ENCODE measurements at regions not wholly inside any gene's neighbourhood (a gene's known extent, or its start where the extent isn't known, plus 50 kb on each side); places are given as distances from the start of the nearest gene placed in this dataset.
"Not testable (repeated sequence)": the region's sequence is repeated elsewhere in the genome, so short reads cannot be mapped to it uniquely, and the experiment has no call there.

DNA sequence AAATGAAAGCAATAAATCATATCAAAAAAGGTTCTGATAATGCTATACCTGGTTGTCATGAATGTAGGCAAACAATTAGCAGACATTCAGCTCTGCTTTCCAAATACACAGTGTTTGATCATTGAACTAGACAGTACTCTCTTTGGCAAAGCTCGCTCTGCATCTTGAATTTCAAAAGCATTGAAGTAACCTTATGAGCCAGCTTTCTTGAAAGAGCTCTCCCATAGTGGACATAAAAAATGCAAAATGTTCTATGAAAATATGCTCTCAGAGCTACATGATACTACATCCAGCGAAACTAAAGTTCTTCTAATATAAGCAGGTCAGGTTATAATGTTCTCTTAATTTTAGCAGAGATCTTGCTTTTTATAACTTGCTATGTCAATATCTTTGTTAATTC lies 533.4 kb downstream of the CSNK1G3 start:
- DNase-seq: no peak

DNA sequence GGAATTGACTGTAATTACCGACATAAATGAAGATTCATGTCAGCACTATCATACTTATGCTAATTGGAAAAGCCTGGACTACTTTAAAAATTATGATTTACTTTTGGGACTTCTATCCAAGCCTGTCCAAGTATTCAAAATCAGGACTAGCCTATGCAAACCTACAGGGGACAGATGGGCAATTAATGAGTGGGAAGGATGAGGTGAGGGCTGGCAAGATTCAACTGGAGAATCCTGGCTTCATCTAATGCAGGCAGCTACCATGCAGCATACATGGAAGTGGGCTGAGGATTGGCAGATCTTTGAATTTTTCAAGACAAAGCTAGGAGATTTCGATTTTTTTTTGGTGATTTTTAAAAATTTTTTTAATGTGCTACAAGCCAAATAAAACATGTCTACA lies 532.6 kb downstream of the CSNK1G3 start:
- DNase-seq: no peak

DNA sequence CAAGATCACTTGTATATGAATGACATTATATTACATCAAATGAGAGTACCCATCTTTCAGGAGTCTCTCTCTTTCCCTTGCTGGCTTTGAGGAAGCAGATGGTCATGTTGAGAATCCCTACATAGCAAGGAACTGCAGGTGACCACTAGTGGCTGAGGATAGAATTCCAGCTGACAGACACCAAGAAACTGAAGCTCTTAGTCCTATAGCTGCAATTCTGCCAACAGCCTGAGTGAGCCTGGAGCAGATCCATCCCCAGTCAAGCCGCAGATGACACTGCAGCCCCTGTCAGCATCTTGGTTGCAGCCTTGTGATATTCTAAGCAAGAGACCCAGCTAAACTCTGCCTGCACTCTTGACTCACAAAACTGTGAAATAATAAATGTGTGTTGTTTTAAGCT lies 531.5 kb downstream of the CSNK1G3 start:
- DNase-seq: no peak

DNA sequence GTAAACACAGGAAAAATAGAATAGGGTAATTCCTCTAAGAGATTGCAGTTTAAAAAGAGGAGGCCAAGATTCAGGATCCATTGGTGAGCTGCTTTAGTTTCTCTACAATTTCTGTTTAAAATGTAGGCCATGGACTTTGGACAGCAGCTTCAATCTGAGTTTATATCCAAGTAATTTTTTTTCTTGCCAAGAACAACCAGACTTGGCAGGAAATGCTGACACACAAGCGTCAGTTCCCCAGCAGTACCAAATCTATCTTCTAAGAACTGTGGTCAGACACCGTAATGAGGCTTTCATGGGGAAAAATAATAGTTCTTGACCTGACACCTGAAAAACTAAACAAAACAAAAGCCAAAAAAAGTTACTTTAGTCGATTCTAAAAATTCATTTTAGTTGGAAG lies 528.8 kb downstream of the CSNK1G3 start:
- no peak for DNase-seq

GRCh38 chr5:124039410-124039809 lies 527.4 kb downstream of the CSNK1G3 start:
- DNase-seq: no peak

GRCh38 chr5:124036786-124037185 lies 524.8 kb downstream of the CSNK1G3 start:
- no peak for DNase-seq

DNA sequence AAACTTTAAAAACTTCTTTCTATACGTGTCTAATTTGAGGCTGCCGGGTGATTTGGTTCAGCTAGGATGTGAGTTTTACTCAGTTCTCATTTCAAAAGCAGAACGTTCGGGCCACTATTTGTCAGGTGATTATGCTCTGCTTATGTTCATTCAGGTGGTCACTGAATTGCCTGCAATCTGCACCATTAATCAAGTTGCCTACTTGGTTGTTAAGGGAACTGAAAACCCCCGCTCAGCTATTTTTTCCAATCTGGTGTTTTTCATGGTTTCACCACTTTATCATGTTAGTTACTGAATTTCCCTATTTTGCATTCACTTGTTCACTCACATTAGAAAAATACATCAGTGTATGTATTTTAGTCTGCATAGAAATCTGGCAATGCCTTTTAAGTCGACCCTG lies 523.0 kb downstream of the CSNK1G3 start:
- DNase-seq: no peak

GRCh38 chr5:124034083-124034700 lies 522.2 kb downstream of the CSNK1G3 start:
- DNase-seq: no peak

DNA sequence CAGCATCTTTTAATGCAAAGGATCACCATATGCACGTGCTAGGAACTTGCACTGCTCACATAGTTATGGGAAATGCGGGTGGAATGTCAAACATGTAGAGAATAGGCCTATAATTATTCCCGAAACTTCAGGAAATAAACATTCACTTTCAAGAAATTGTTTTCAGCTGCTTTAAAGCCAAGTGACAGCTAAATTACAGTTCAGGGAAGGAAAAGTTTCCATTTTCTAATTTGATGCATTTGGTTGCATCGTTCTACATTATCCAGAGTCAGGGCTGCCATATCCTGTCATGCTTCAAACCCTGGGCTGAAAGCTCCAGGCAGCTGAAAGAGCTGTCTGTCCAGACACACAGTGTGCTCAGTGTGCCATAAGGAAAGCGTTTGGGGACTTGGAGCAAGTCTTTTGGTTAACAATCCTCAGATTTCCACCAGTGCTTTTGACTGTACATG lies 518.1 kb downstream of the CSNK1G3 start:
- no peak for DNase-seq

GRCh38 chr5:124027441-124027840 lies 515.5 kb downstream of the CSNK1G3 start:
- no peak for DNase-seq

GRCh38 chr5:124025306-124025845 lies 513.4 kb downstream of the CSNK1G3 start:
- DNase-seq: no peak

GRCh38 chr5:124022966-124023365 lies 511.0 kb downstream of the CSNK1G3 start:
- DNase-seq: no peak

GRCh38 chr5:124021776-124022175 lies 509.8 kb downstream of the CSNK1G3 start:
- DNase-seq: no peak

DNA sequence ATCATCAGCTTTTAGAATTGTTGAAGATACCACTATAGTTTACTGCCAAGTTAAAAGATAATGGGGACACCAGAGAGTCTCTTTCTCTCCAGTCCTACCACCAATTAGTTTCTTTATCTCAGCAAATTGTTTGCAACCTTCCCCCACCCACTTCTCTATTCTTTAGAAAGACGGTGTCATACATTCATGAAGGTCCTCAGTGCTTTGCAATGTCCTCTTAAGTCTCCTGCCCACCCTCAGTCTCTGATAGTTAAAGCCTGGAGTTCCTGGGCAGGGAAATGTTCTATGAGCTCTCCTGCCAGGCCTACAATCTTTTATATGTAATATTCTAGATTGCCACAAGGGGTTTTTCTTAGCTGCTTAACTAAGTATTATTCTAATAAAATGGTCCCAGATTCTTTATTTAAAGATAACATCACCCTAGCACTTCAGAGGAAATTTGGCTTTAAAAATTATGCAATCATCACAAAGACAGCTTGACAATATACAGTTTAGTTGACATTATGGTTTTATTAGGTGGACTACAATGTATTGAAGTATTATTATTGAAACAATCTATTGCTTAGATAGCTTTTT lies 509.2 kb downstream of the CSNK1G3 start:
- no peak for DNase-seq

DNA sequence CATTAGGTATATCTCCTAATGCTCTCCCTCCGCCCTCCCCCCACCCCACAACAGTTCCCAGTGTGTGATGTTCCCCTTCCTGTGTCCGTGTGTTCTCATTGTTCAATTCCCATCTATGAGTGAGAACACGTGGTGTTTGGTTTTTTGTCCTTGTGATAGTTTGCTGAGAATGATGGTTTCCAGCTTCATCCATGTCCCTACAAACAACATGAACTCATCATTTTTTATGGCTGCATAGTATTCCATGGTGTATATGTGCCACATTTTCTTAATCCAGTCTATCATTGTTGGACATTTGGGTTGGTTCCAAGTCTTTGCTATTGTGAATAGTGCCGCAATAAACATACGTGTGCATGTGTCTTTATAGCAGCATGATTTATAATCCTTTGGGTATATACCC lies 505.3 kb downstream of the CSNK1G3 start:
- DNase-seq: not testable (repeated sequence)

- no peak for DNase-seq
Observed at GRCh38 chr5:124007675-124008398, 495.9 kb downstream of the CSNK1G3 start.

- no peak for DNase-seq
Observed at GRCh38 chr5:124001036-124001615, 489.1 kb downstream of the CSNK1G3 start.

- no peak for DNase-seq
Observed at GRCh38 chr5:124000538-124000937, 488.6 kb downstream of the CSNK1G3 start.

GRCh38 chr5:123997462-123998215 lies 485.7 kb downstream of the CSNK1G3 start:
- no peak for DNase-seq

DNA sequence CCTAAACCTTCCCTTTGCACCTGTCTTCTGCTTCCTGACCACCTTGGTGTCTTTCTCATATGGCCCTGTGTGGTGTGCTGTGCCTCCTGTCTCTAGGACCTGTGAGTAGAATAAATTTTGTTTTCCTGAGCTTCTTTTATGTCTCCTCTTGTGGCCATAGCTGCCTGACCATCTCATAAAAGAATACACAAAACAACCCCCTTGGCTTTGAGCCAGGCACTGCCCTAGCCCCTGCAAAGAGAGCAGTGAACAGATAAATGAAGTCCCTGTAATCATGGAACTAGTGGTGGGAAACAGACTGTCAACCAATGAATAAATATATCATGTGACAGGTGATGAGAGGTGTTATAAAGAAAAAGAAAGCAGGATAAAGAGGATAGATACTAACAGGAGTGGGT lies 485.1 kb downstream of the CSNK1G3 start:
- DNase-seq: no peak

- no peak for DNase-seq
Observed at GRCh38 chr5:123992641-123993040, 480.7 kb downstream of the CSNK1G3 start.

GRCh38 chr5:123987956-123988355 lies 476.0 kb downstream of the CSNK1G3 start:
- DNase-seq: no peak

Data from NCI-H1694 treated with DMSO at 0.1 percent for 48 hours (cell line).